Body of pancreas (tissue), 4 donors: ENCODE measurements at regions not wholly inside any gene's neighbourhood (a gene's known extent, or its start where the extent isn't known, plus 50 kb on each side); places are given as distances from the start of the nearest gene placed in this dataset.

ENCODE experiments used
- POLR2A ChIP-seq, 3 donors: fragments of 450-650 bp; IDR thresholded peaks; one replicate each; pipeline ENCODE4 v1.6.1; 2016; ENCODE audit warnings: antibody characterized with exemption in 3 of 3, mild to moderate bottlenecking in 2 of 3
- TF ChIP-seq, protein P1 (sequence below), 7 experiments: fragments of 450-650 bp in 4 of 7; fragments of 200-600 bp in 3 of 7; sonication (generic) in 3 of 7; IDR thresholded peaks; one replicate each; pipeline ENCODE4 v1.5.1; 2016 to 2019; ENCODE audit warnings: antibody characterized with exemption in 7 of 7

DNA sequence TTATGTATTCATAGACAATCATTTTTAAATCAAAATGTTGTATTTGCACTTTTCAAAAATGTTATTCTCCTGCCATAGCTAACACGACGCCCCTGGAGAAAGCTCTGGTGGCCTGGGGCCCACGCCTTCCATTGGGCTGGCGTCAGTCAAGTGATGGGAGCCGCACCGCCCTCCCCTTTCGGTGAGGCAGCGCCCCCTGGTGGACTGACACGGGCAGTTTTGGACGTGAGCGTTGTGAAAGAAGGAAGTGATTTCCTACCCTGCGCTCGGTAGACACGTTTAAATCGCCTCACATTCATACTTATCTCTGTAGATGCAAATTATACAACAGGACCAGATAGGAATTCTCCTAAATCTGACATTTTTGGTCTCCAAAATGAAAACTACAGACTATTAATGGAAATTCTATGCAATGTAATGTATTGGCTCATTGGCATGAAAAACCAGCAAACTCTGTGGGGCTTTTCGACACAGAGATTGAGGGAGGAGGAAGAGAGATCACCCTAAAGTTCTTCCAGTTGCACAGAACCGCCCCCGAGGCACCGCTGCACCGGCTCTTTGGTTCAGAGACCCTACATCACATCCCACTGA lies 326.2 kb upstream of the SOX11 start:
- TF ChIP-seq POLR2A (IDR thresholded peaks at IDR 0.05): no peak
- TF ChIP-seq, protein P1, sequence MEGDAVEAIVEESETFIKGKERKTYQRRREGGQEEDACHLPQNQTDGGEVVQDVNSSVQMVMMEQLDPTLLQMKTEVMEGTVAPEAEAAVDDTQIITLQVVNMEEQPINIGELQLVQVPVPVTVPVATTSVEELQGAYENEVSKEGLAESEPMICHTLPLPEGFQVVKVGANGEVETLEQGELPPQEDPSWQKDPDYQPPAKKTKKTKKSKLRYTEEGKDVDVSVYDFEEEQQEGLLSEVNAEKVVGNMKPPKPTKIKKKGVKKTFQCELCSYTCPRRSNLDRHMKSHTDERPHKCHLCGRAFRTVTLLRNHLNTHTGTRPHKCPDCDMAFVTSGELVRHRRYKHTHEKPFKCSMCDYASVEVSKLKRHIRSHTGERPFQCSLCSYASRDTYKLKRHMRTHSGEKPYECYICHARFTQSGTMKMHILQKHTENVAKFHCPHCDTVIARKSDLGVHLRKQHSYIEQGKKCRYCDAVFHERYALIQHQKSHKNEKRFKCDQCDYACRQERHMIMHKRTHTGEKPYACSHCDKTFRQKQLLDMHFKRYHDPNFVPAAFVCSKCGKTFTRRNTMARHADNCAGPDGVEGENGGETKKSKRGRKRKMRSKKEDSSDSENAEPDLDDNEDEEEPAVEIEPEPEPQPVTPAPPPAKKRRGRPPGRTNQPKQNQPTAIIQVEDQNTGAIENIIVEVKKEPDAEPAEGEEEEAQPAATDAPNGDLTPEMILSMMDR (IDR thresholded peaks at IDR 0.05): peak; percentile 64 to 82 (median 70)
